ENCODE measurements at regions not wholly inside any gene's neighbourhood (a gene's known extent, or its start where the extent isn't known, plus 50 kb on each side); places are given as distances from the start of the nearest gene placed in this dataset.

DNA sequence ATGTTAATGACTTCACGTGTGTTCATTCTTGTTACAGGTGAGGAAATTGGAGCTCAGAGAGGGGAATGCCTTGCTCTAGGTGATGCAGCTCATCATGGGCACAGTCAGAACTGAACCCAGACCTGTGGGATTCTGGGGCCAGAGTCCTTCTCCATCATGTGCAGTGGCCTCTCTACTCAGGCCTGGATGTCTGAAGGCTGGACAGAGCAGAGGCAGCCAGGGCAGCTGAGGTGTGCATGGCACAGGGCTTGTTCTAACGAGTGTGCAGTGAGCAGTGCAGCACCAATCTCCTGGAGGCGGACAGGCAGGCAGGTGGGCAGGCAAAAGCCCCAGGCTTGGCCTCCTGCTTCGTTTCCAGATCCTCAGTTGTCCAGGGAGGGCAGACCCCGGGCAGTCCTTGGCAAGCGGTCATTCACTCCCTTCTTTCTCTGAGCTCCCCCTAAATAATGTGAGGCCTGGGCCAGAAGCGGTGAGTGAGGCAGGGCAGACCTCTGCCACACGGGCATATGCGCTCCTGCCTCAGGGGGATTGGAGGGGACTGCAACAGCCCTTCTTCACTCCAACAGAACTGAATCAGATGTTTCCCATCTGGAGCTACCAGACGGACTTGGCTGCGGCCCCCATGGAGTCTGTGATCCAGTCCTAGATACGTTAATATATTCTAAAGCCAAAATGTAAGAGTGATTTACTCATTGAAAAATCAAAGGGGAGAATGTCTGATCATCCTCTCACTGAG lies 68.7 kb upstream of the FSTL4 start:
- no peaks in the 10 kb centered on the region for H4K20me1 ChIP-seq (ENCODE audit: insufficient read depth, low read length)
- CTCF ChIA-PET (ENCODE audit: unreplicated experiment), result no interaction called here

GRCh38 chr5:133679534-133679933 lies 67.2 kb upstream of the FSTL4 start:
- no peaks in the 10 kb centered on the region for H3K79me2 ChIP-seq (ENCODE audit: insufficient read depth, low read depth, low read length)
- H3K4me1 ChIP-seq (ENCODE audit: insufficient read depth, low read length, poor library complexity, severe bottlenecking), result no peaks in the 10 kb centered on the region
- ChIA-PET CTCF (ENCODE audit: unreplicated experiment) (interaction anchor here (0.6 kb wide), 1 partner anchor 1400 kb away, joined by 4 read pairs; no protein-coding TSS in a partner anchor), POLR2A (interaction anchor here (0.6 kb wide), 1 partner anchor 1104 kb away, joined by 4 read pairs; no protein-coding TSS in a partner anchor)
- no peak for TF ChIP-seq EZH2phosphoT487 (IDR thresholded peaks at IDR 0.05; ENCODE audit: borderline replicate concordance, low read depth, low read length)
- no peak for TF ChIP-seq CTCF (conservative IDR thresholded peaks at IDR 0.05; ENCODE audit: low read length)
- no peak overlapping the region for H3K4me2 ChIP-seq (ENCODE audit: low read length)
- H3K9me3 ChIP-seq (ENCODE audit: low read length), result no peaks in the 10 kb centered on the region
- no peaks in the 10 kb centered on the region for H4K20me1 ChIP-seq (ENCODE audit: insufficient read depth, low read length)
- DNase-seq (ENCODE audit: low spot score), result no peak
- no peak overlapping the region for H3K27ac ChIP-seq (ENCODE audit: low read depth, low read length, poor library complexity, severe bottlenecking)
- intact Hi-C loops (cut with micrococcal nuclease; ENCODE audit: unreplicated experiment), result no loop called here
- no peaks in the 10 kb centered on the region for H3K36me3 ChIP-seq (ENCODE audit: insufficient read depth, low read length)
- no peak overlapping the region for H2AFZ ChIP-seq (ENCODE audit: low read length)
- H3K4me3 ChIP-seq (ENCODE audit: low read depth, low read length, poor library complexity, severe bottlenecking), result no peak overlapping the region
- H3K9me2 ChIP-seq (ENCODE audit: insufficient read depth, low read length), result no peaks in the 10 kb centered on the region
- BruUV-seq (replicated peaks), result no TSS peak

More for the DNA sequence above, 68.7 kb upstream of the FSTL4 start:
- intact Hi-C loops (cut with micrococcal nuclease; ENCODE audit: unreplicated experiment), result no loop called here
- Histone ChIP-seq H3K4me2 (ENCODE audit: low read length) (no peak overlapping the region), H2AFZ (ENCODE audit: low read length) (no peak overlapping the region), H3K9me3 (ENCODE audit: low read length) (no peaks in the 10 kb centered on the region), H3K9me2 (ENCODE audit: insufficient read depth, low read length) (no peaks in the 10 kb centered on the region), H3K79me2 (ENCODE audit: insufficient read depth, low read depth, low read length) (no peaks in the 10 kb centered on the region), H3K27ac (ENCODE audit: low read depth, low read length, poor library complexity, severe bottlenecking) (no peak overlapping the region), H3K4me3 (ENCODE audit: low read depth, low read length, poor library complexity, severe bottlenecking) (no peak overlapping the region), H3K36me3 (ENCODE audit: insufficient read depth, low read length) (no peaks in the 10 kb centered on the region), H3K4me1 (ENCODE audit: insufficient read depth, low read length, poor library complexity, severe bottlenecking) (no peaks in the 10 kb centered on the region)
- no peak for TF ChIP-seq EZH2phosphoT487 (IDR thresholded peaks at IDR 0.05; ENCODE audit: borderline replicate concordance, low read depth, low read length)
- TF ChIP-seq CTCF (conservative IDR thresholded peaks at IDR 0.05; ENCODE audit: low read length), result no peak
- no peak for DNase-seq (ENCODE audit: low spot score)
- POLR2A ChIA-PET, result no interaction called here
- BruUV-seq (replicated peaks), result no TSS peak

GRCh38 chr5:133675376-133676154 lies 63.2 kb upstream of the FSTL4 start:
- BruUV-seq (replicated peaks), result no TSS peak
- Histone ChIP-seq H3K4me2 (ENCODE audit: low read length) (no peak overlapping the region), H3K9me3 (ENCODE audit: low read length) (no peaks in the 10 kb centered on the region), H3K36me3 (ENCODE audit: insufficient read depth, low read length) (no peaks in the 10 kb centered on the region), H2AFZ (ENCODE audit: low read length) (no peak overlapping the region), H3K27ac (ENCODE audit: low read depth, low read length, poor library complexity, severe bottlenecking) (no peak overlapping the region), H4K20me1 (ENCODE audit: insufficient read depth, low read length) (no peaks in the 10 kb centered on the region), H3K4me1 (ENCODE audit: insufficient read depth, low read length, poor library complexity, severe bottlenecking) (no peaks in the 10 kb centered on the region), H3K9me2 (ENCODE audit: insufficient read depth, low read length) (no peaks in the 10 kb centered on the region), H3K4me3 (ENCODE audit: low read depth, low read length, poor library complexity, severe bottlenecking) (no peak overlapping the region), H3K79me2 (ENCODE audit: insufficient read depth, low read depth, low read length) (no peaks in the 10 kb centered on the region)
- no peak for DNase-seq (ENCODE audit: low spot score)
- ChIA-PET CTCF (ENCODE audit: unreplicated experiment) (no interaction called here), POLR2A (no interaction called here)
- intact Hi-C loops (cut with micrococcal nuclease; ENCODE audit: unreplicated experiment), result no loop called here
- TF ChIP-seq EZH2phosphoT487 (IDR thresholded peaks at IDR 0.05; ENCODE audit: borderline replicate concordance, low read depth, low read length), result no peak
- TF ChIP-seq CTCF (conservative IDR thresholded peaks at IDR 0.05; ENCODE audit: low read length), result no peak

Data from OCI-LY7 (cell line).